ENCODE measurements at regions not wholly inside any gene's neighbourhood (a gene's known extent, or its start where the extent isn't known, plus 50 kb on each side); places are given as distances from the start of the nearest gene placed in this dataset.

- H2AFZ ChIP-seq (ENCODE audit: low read length) = no peak overlapping the region
- intact Hi-C loops (cut with micrococcal nuclease; ENCODE audit: unreplicated experiment) = no loop called here
- FAIRE-seq = no peak
These were observed 137.8 kb upstream of the CHRNA7 start for GRCh38 chr15:31892513-31892912.

GRCh38 chr15:31893780-31894179 is 136.5 kb upstream of the CHRNA7 start:
- BruUV-seq (replicated peaks) = no TSS peak
- DNase-seq (ENCODE audit: low spot score) (no peak), ATAC-seq (no peak)

More at GRCh38 chr15:31892513-31892912, 137.8 kb upstream of the CHRNA7 start:
- Histone ChIP-seq H3K36me3 (replicated peaks in 1 of 2; ENCODE audit: control insufficient read depth in 1 of 2, insufficient read depth in 2 of 2, low read length in 2 of 2) (no peaks in the 10 kb centered on the region), H3K27ac (ENCODE audit: extremely low read length, insufficient read depth, low read length) (no peak overlapping the region), H4K20me1 (ENCODE audit: insufficient read depth, low read length) (no peaks in the 10 kb centered on the region), H3K4me2 (ENCODE audit: low read depth, low read length) (no peak overlapping the region), H3K79me2 (ENCODE audit: insufficient read depth, low read length) (no peaks in the 10 kb centered on the region), H3K27me3 (ENCODE audit: control insufficient read depth in 1 of 2, insufficient read depth in 2 of 2, low read length in 2 of 2) (peaks cover 0 to 8% of the 10 kb centered on the region in 2 experiments; a peak in 2 of 5 replicates), H3K9me3 (ENCODE audit: low read length) (peaks cover 6% of the 10 kb centered on the region; the same call in 1 of the 2 replicates), H3K4me3 (replicated peaks in 1 of 3; ENCODE audit: insufficient read depth in 1 of 3, low read depth in 2 of 3, low read length in 3 of 3) (no peak overlapping the region), H3K9ac (ENCODE audit: insufficient read depth, low read depth, low read length) (no peak overlapping the region), H3K4me1 (ENCODE audit: insufficient read depth, low read length) (no peaks in the 10 kb centered on the region)
- ChIA-PET CTCF (ENCODE audit: low intra/inter-chr PET ratio, low total read pairs) (no interaction called here), POLR2A (no interaction called here)
- in situ Hi-C loops (cut with HindIII; ENCODE audit: extremely low pct_ligation_motif_present, low pct_unique_long_range_greater_than_20kb) = no loop called here
- no TSS peak for BruUV-seq (replicated peaks)
- no peak for ATAC-seq
- 0% methylated on average over 1 of the region's 1 CpG for WGBS (ENCODE audit: low lambda C conversion rate)
- TF ChIP-seq ZNF205 (CRISPR knock-in tag; IDR thresholded peaks at IDR 0.05) = no peak
- TF ChIP-seq ATF2 (CRISPR knock-in tag; IDR thresholded peaks at IDR 0.05) = no peak
- no peak for TF ChIP-seq MED8 (CRISPR knock-in tag; IDR thresholded peaks at IDR 0.05; ENCODE audit: insufficient replicate concordance)
- no peak for TF ChIP-seq CBX5 (CRISPR knock-in tag; IDR thresholded peaks at IDR 0.05; ENCODE audit: borderline replicate concordance)
- no peak for TF ChIP-seq ZNF225 (CRISPR knock-in tag; IDR thresholded peaks at IDR 0.05)
- TF ChIP-seq MATR3 (CRISPR knock-in tag; IDR thresholded peaks at IDR 0.05) = no peak
- DNase-seq (ENCODE audit: low spot score) = no peak

More at GRCh38 chr15:31893780-31894179, 136.5 kb upstream of the CHRNA7 start:
- no peak overlapping the region for H3K9ac ChIP-seq (ENCODE audit: insufficient read depth, low read depth, low read length)
- in situ Hi-C loops (cut with HindIII; ENCODE audit: extremely low pct_ligation_motif_present, low pct_unique_long_range_greater_than_20kb) = no loop called here
- no peak for FAIRE-seq
- WGBS (ENCODE audit: low lambda C conversion rate) = under 1% methylated on average over 6 of the region's 6 CpGs
- ChIA-PET CTCF (ENCODE audit: low intra/inter-chr PET ratio, low total read pairs) (no interaction called here), POLR2A (no interaction called here)
- H3K36me3 ChIP-seq (replicated peaks in 1 of 2; ENCODE audit: control insufficient read depth in 1 of 2, insufficient read depth in 2 of 2, low read length in 2 of 2) = no peaks in the 10 kb centered on the region
- H3K79me2 ChIP-seq (ENCODE audit: insufficient read depth, low read length) = no peaks in the 10 kb centered on the region
- no peak overlapping the region for H2AFZ ChIP-seq (ENCODE audit: low read length)
- peaks cover 16% of the 10 kb centered on the region; the same call in 1 of the 2 replicates for H3K9me3 ChIP-seq (ENCODE audit: low read length)
- no peaks in the 10 kb centered on the region for H4K20me1 ChIP-seq (ENCODE audit: insufficient read depth, low read length)
- intact Hi-C loops (cut with micrococcal nuclease; ENCODE audit: unreplicated experiment) = no loop called here
- H3K27me3 ChIP-seq (ENCODE audit: control insufficient read depth in 1 of 2, insufficient read depth in 2 of 2, low read length in 2 of 2) = no peaks in the 10 kb centered on the region
- no peak overlapping the region for H3K27ac ChIP-seq (ENCODE audit: extremely low read length, insufficient read depth, low read length)
- H3K4me3 ChIP-seq (replicated peaks in 1 of 3; ENCODE audit: insufficient read depth in 1 of 3, low read depth in 2 of 3, low read length in 3 of 3) = no peak overlapping the region
- H3K4me2 ChIP-seq (ENCODE audit: low read depth, low read length) = no peak overlapping the region
- no peaks in the 10 kb centered on the region for H3K4me1 ChIP-seq (ENCODE audit: insufficient read depth, low read length)
- TF ChIP-seq CREB1 (IDR thresholded peaks at IDR 0.05) (peak; percentile 73), CREB1 (CRISPR knock-in tag; IDR thresholded peaks at IDR 0.05) (no peak), KLF11 (CRISPR knock-in tag; IDR thresholded peaks at IDR 0.05) (no peak), ATF7 (IDR thresholded peaks at IDR 0.05) (peak; percentile 65), ATF7 (CRISPR knock-in tag; IDR thresholded peaks at IDR 0.05) (no peak)

Measured in HepG2 (cell line).